ENCODE measurements at regions not wholly inside any gene's neighbourhood (a gene's known extent, or its start where the extent isn't known, plus 50 kb on each side); places are given as distances from the start of the nearest gene placed in this dataset.

- no peak for TF ChIP-seq CTCF (conservative IDR thresholded peaks at IDR 0.05; ENCODE audit: low read length)
- TF ChIP-seq EZH2phosphoT487 (IDR thresholded peaks at IDR 0.05; ENCODE audit: borderline replicate concordance, low read depth, low read length) = no peak
These were observed 126.7 kb upstream of the EOMES start for GRCh38 chr3:27848826-27849225.
